ENCODE measurements at regions not wholly inside any gene's neighbourhood (a gene's known extent, or its start where the extent isn't known, plus 50 kb on each side); places are given as distances from the start of the nearest gene placed in this dataset.

DNA sequence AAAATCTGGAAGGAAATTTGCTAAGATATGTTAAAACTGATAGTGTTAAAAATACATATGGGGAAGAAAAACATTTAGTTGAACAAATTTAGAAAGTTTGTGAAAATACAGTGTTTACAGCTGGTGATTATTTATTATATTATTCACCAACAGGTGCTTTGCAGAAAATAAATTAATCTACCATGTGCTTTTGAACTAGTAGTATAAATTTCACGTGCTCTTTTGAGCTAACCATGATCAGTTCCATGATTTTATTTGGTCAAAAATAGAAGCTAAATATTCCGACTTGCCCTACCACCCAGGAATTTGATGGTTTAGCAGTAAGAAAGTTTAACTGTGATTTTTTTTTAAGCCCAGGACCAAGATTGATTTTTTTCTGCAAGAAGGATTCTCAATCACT lies 113.3 kb downstream of the SPRY2 start:
- H4K20me1 ChIP-seq (ENCODE audit: control insufficient read depth, extremely low read depth, insufficient read depth, low read length): no peaks in the 10 kb centered on the region
- dilution Hi-C loops (cut with MboI; ENCODE audit: extremely low pct_ligation_motif_present, low sequenced_read_pairs): no loop called here
- H3K9me1 ChIP-seq (ENCODE audit: control insufficient read depth, extremely low read depth, insufficient read depth, low read length): no peaks in the 10 kb centered on the region
- H3K4me2 ChIP-seq (ENCODE audit: control insufficient read depth, extremely low read depth, insufficient read depth, low read depth, low read length): no peak overlapping the region
- TF ChIP-seq, protein P1, sequence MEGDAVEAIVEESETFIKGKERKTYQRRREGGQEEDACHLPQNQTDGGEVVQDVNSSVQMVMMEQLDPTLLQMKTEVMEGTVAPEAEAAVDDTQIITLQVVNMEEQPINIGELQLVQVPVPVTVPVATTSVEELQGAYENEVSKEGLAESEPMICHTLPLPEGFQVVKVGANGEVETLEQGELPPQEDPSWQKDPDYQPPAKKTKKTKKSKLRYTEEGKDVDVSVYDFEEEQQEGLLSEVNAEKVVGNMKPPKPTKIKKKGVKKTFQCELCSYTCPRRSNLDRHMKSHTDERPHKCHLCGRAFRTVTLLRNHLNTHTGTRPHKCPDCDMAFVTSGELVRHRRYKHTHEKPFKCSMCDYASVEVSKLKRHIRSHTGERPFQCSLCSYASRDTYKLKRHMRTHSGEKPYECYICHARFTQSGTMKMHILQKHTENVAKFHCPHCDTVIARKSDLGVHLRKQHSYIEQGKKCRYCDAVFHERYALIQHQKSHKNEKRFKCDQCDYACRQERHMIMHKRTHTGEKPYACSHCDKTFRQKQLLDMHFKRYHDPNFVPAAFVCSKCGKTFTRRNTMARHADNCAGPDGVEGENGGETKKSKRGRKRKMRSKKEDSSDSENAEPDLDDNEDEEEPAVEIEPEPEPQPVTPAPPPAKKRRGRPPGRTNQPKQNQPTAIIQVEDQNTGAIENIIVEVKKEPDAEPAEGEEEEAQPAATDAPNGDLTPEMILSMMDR (optimal IDR thresholded peaks at IDR 0.05 in 1 of 3, IDR thresholded peaks at IDR 0.05 in 1 of 3, conservative IDR thresholded peaks at IDR 0.05 in 1 of 3; ENCODE audit: extremely low read depth in 1 of 3, insufficient read depth in 2 of 3, low read length in 3 of 3): no peak
- no peak for TF ChIP-seq EZH2 (IDR thresholded peaks at IDR 0.05; ENCODE audit: low read length)
- no peak overlapping the region for H3K4me3 ChIP-seq (ENCODE audit: control insufficient read depth in 2 of 3, extremely low read depth in 1 of 3, insufficient read depth in 2 of 3, low read depth in 1 of 3, low read length in 3 of 3)
- no peaks in the 10 kb centered on the region for H3K79me2 ChIP-seq (ENCODE audit: control insufficient read depth, insufficient read depth, low read length)
- FAIRE-seq: no peak
- H3K27me3 ChIP-seq (ENCODE audit: control insufficient read depth, extremely low read depth, insufficient read depth, low read length): no peaks in the 10 kb centered on the region
- no peak overlapping the region for H3K27ac ChIP-seq (ENCODE audit: control insufficient read depth, insufficient read depth, low read length)
- H3K4me1 ChIP-seq (ENCODE audit: control insufficient read depth, extremely low read depth, insufficient read depth, low read length): no peaks in the 10 kb centered on the region
- DNase-seq (ENCODE audit: low read depth, low spot score): no peak
- no peak overlapping the region for H2AFZ ChIP-seq (ENCODE audit: control insufficient read depth, low read length)
- no peaks in the 10 kb centered on the region for H3K9me3 ChIP-seq (ENCODE audit: control insufficient read depth, low read depth, low read length)
- no peak overlapping the region for H3K9ac ChIP-seq (ENCODE audit: control insufficient read depth, extremely low read depth, insufficient read depth, low read length)
- H3K36me3 ChIP-seq (ENCODE audit: control insufficient read depth in 2 of 2, extremely low read depth in 1 of 2, insufficient read depth in 2 of 2, low read length in 2 of 2): no peaks in the 10 kb centered on the region

DNA sequence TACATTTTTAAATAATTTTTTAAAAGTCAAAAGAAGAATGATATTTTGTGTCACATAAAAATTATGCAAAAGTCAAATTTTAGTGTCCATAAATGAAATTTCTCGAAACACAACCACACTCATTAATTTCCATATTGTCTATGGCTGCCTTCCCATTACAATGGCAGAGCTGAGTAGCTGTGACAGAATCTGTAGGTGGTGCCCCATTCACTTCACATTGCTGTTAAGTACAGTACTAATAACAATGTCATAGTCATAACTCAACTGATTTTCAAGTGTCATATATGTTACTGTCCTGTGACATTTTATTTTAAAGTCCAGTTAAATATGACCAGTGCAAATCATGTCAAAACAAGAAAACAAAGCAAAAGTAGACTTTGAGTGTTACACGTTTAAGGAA lies 114.3 kb downstream of the SPRY2 start:
- dilution Hi-C loops (cut with MboI; ENCODE audit: extremely low pct_ligation_motif_present, low sequenced_read_pairs): no loop called here
- FAIRE-seq: no peak
- TF ChIP-seq EZH2 (IDR thresholded peaks at IDR 0.05; ENCODE audit: low read length): no peak
- TF ChIP-seq, protein P1 (optimal IDR thresholded peaks at IDR 0.05 in 1 of 3, IDR thresholded peaks at IDR 0.05 in 1 of 3, conservative IDR thresholded peaks at IDR 0.05 in 1 of 3; ENCODE audit: extremely low read depth in 1 of 3, insufficient read depth in 2 of 3, low read length in 3 of 3): no peak
- Histone ChIP-seq H3K4me3 (ENCODE audit: control insufficient read depth in 2 of 3, extremely low read depth in 1 of 3, insufficient read depth in 2 of 3, low read depth in 1 of 3, low read length in 3 of 3) (no peak overlapping the region), H3K36me3 (ENCODE audit: control insufficient read depth in 2 of 2, extremely low read depth in 1 of 2, insufficient read depth in 2 of 2, low read length in 2 of 2) (no peaks in the 10 kb centered on the region), H3K79me2 (ENCODE audit: control insufficient read depth, insufficient read depth, low read length) (no peaks in the 10 kb centered on the region), H3K9ac (ENCODE audit: control insufficient read depth, extremely low read depth, insufficient read depth, low read length) (no peak overlapping the region), H3K4me2 (ENCODE audit: control insufficient read depth, extremely low read depth, insufficient read depth, low read depth, low read length) (no peak overlapping the region), H4K20me1 (ENCODE audit: control insufficient read depth, extremely low read depth, insufficient read depth, low read length) (no peaks in the 10 kb centered on the region), H3K27ac (ENCODE audit: control insufficient read depth, insufficient read depth, low read length) (no peak overlapping the region), H3K9me3 (ENCODE audit: control insufficient read depth, low read depth, low read length) (no peaks in the 10 kb centered on the region), H3K4me1 (ENCODE audit: control insufficient read depth, extremely low read depth, insufficient read depth, low read length) (no peaks in the 10 kb centered on the region), H3K9me1 (ENCODE audit: control insufficient read depth, extremely low read depth, insufficient read depth, low read length) (no peaks in the 10 kb centered on the region), H2AFZ (ENCODE audit: control insufficient read depth, low read length) (no peak overlapping the region), H3K27me3 (ENCODE audit: control insufficient read depth, extremely low read depth, insufficient read depth, low read length) (no peaks in the 10 kb centered on the region)
- DNase-seq (ENCODE audit: low read depth, low spot score): no peak

All from keratinocyte (primary cell).